H1 (cell line): ENCODE measurements at regions not wholly inside any gene's neighbourhood (a gene's known extent, or its start where the extent isn't known, plus 50 kb on each side); places are given as distances from the start of the nearest gene placed in this dataset.

Experiments
- CTCF ChIA-PET: fragments of 300-600 bp; sonication (Branson Sonifier 250); formaldehyde crosslinking; loops from one replicate; lab custom pipeline; 2021; ENCODE audit not compliant: partially characterized antibody; lab: Charles Lee
- POLR2A ChIA-PET: fragments of 300-600 bp; sonication (Branson Sonifier 250); formaldehyde crosslinking; loops from one replicate; lab custom pipeline; 2021; ENCODE audit warnings: inconsistent platforms; ENCODE audit not compliant: partially characterized antibody; lab: Charles Lee
- DNase-seq, 2 experiments: peaks; one replicate each; pipeline versions ENCODE4 v3.0.0 to v3.0.0-alpha.2; 2010 to 2022; ENCODE audit warnings: low spot score in 2 of 2, low read depth in 1 of 2, mixed read lengths in 1 of 2
- FAIRE-seq: peaks from 2 replicates; lab custom pipeline; 2011; peaks lifted over from hg19 to GRCh38; lab: Jason Lieb, UNC
- H2AFZ ChIP-seq: 2 replicates; pipeline ENCODE4 v1.8.1; 2012; ENCODE audit warnings: low read length, inconsistent platforms
- H2AK5ac ChIP-seq: 2 replicates; pipeline ENCODE4 v1.6.1; 2013; ENCODE audit warnings: low read depth, low read length
- H2BK120ac ChIP-seq: replicated peaks from 2 replicates; pipeline ENCODE3; 2013; ENCODE audit warnings: low read depth, low read length, inconsistent platforms
- H2BK12ac ChIP-seq: 2 replicates; pipeline ENCODE4 v1.6.1; 2013; ENCODE audit warnings: low read depth, low read length
- H2BK15ac ChIP-seq: 2 replicates; pipeline ENCODE4 v1.6.1; 2013; ENCODE audit warnings: low read length
- H2BK20ac ChIP-seq: 2 replicates; pipeline ENCODE4 v1.6.1; 2013; ENCODE audit warnings: low read length
- H2BK5ac ChIP-seq: 2 replicates; pipeline ENCODE4 v1.6.1; 2013; ENCODE audit warnings: low read depth, low read length
- H3K14ac ChIP-seq: 2 replicates; pipeline ENCODE4 v1.6.1; 2013; ENCODE audit warnings: inconsistent platforms; ENCODE audit not compliant: insufficient read length
- H3K18ac ChIP-seq: 2 replicates; pipeline ENCODE4 v1.6.1; 2013; ENCODE audit warnings: low read length; ENCODE audit errors: extremely low read depth
- H3K23ac ChIP-seq: 2 replicates; pipeline ENCODE4 v1.6.1; 2013; ENCODE audit warnings: inconsistent platforms; ENCODE audit not compliant: insufficient read length
- H3K23me2 ChIP-seq: 2 replicates; pipeline ENCODE4 v1.6.1; 2013; ENCODE audit warnings: low read depth, low read length
- H3K27ac ChIP-seq: 2 replicates; pipeline ENCODE4 v1.6.1; 2011; ENCODE audit warnings: low read depth, low read length, inconsistent platforms
- H3K27me3 ChIP-seq, 4 experiments: replicated peaks in 1 of 4; 1 replicate in 1 of 4; 2 replicates in 3 of 4; pipeline versions ENCODE4 v1.6.1 to v1.8.1; 2011 to 2013; ENCODE audit warnings: low read length in 3 of 4, mild to moderate bottlenecking in 3 of 4, inconsistent platforms in 2 of 4, mixed read lengths in 2 of 4, moderate library complexity in 1 of 4; ENCODE audit not compliant: control insufficient read depth in 3 of 4, insufficient read depth in 3 of 4; ENCODE audit errors: extremely low read depth in 1 of 4
- H3K36me3 ChIP-seq, 4 experiments: 2 replicates each; pipeline versions ENCODE4 v1.6.1 to v1.8.1; 2011 to 2013; ENCODE audit warnings: mild to moderate bottlenecking in 4 of 4, low read length in 3 of 4, moderate library complexity in 2 of 4, control low read depth in 1 of 4, inconsistent platforms in 1 of 4; ENCODE audit not compliant: insufficient read depth in 4 of 4, control insufficient read depth in 2 of 4
- H3K4ac ChIP-seq: replicated peaks from 2 replicates; pipeline ENCODE3; 2013; ENCODE audit warnings: low read length, low read depth, mixed read lengths, inconsistent platforms; ENCODE audit not compliant: insufficient read length
- H3K4me1 ChIP-seq, 4 experiments: replicated peaks in 1 of 4; 1 replicate in 1 of 4; 2 replicates in 3 of 4; pipeline versions ENCODE4 v1.6.1 to v1.8.1; 2011 to 2013; ENCODE audit warnings: low read length in 3 of 4, inconsistent platforms in 2 of 4, mixed read lengths in 1 of 4; ENCODE audit not compliant: insufficient read depth in 4 of 4, control insufficient read depth in 3 of 4
- H3K4me2 ChIP-seq, 2 experiments: 2 replicates each; pipeline versions ENCODE4 v1.6.1 to v1.8.1; 2011 to 2013; ENCODE audit warnings: low read depth in 2 of 2, low read length in 2 of 2, control low read depth in 1 of 2, inconsistent platforms in 1 of 2, mild to moderate bottlenecking in 1 of 2; ENCODE audit not compliant: insufficient read depth in 1 of 2
- H3K4me3 ChIP-seq, 4 experiments: fragments of 200-600, 300-600 bp in 1 of 4; sonication (generic), shearing (Covaris generic), sonication (Bioruptor Twin) in 1 of 4; 2 replicates each; pipeline versions ENCODE4 v1.5.1 to v1.8.1; 2011 to 2016; ENCODE audit warnings: low read length in 4 of 4, low read depth in 3 of 4, control low read depth in 2 of 4, inconsistent platforms in 2 of 4, mild to moderate bottlenecking in 2 of 4, mixed read lengths in 1 of 4, moderate library complexity in 1 of 4; ENCODE audit not compliant: insufficient read depth in 2 of 4; ENCODE audit errors: extremely low read depth in 1 of 4
- H3K56ac ChIP-seq: replicated peaks from 2 replicates; pipeline ENCODE3; 2013; ENCODE audit warnings: low read depth, mild to moderate bottlenecking, mixed read lengths, low read length, inconsistent platforms; ENCODE audit not compliant: insufficient read length
- H3K79me1 ChIP-seq: 2 replicates; pipeline ENCODE4 v1.6.1; 2013; ENCODE audit warnings: low read depth, low read length, control low read depth
- H3K79me2 ChIP-seq, 2 experiments: 2 replicates each; pipeline versions ENCODE4 v1.6.1 to v1.8.1; 2012 to 2013; ENCODE audit warnings: low read length in 2 of 2, mild to moderate bottlenecking in 2 of 2, inconsistent platforms in 1 of 2; ENCODE audit not compliant: insufficient read depth in 2 of 2, control insufficient read depth in 1 of 2
- H3K9ac ChIP-seq, 4 experiments: replicated peaks in 1 of 4; 1 replicate in 1 of 4; 2 replicates in 3 of 4; pipeline versions ENCODE4 v1.6.1 to v1.8.1; 2011 to 2013; ENCODE audit warnings: low read depth in 3 of 4, low read length in 3 of 4, control low read depth in 2 of 4, mild to moderate bottlenecking in 2 of 4, moderate library complexity in 2 of 4, inconsistent platforms in 1 of 4; ENCODE audit errors: extremely low read depth in 1 of 4
- H3K9me3 ChIP-seq, 2 experiments: 2 replicates each; pipeline versions ENCODE4 v1.6.1 to v1.8.1; 2012 to 2013; ENCODE audit warnings: mild to moderate bottlenecking in 2 of 2, moderate library complexity in 2 of 2, control low read depth in 1 of 2, inconsistent platforms in 1 of 2, low read depth in 1 of 2, low read length in 1 of 2, mixed read lengths in 1 of 2; ENCODE audit not compliant: insufficient read depth in 2 of 2
- H4K20me1 ChIP-seq, 2 experiments: replicated peaks in 1 of 2; 2 replicates each; pipeline versions ENCODE3 to v1.8.1; 2011 to 2013; ENCODE audit warnings: inconsistent platforms in 2 of 2, low read length in 2 of 2, mild to moderate bottlenecking in 1 of 2; ENCODE audit not compliant: insufficient read depth in 2 of 2, control insufficient read depth in 1 of 2
- H4K5ac ChIP-seq: 2 replicates; pipeline ENCODE4 v1.6.1; 2013; ENCODE audit warnings: low read length, low read depth, mixed read lengths, inconsistent platforms; ENCODE audit not compliant: insufficient read length
- H4K8ac ChIP-seq: 2 replicates; pipeline ENCODE4 v1.8.0; 2013; ENCODE audit warnings: mild to moderate bottlenecking, moderate library complexity, low read length, inconsistent platforms; ENCODE audit not compliant: insufficient read depth; ENCODE audit errors: extremely low read depth
- H4K91ac ChIP-seq: replicated peaks from 2 replicates; pipeline ENCODE3; 2013; ENCODE audit warnings: low read length, mixed read lengths, inconsistent platforms; ENCODE audit not compliant: insufficient read length
- CTBP2 ChIP-seq: IDR thresholded peaks from 2 replicates; pipeline ENCODE4 v1.7.0; 2011; ENCODE audit warnings: borderline replicate concordance, mild to moderate bottlenecking, moderate library complexity, mixed read lengths, low read length; ENCODE audit not compliant: insufficient read depth, insufficient read length
- EP300 ChIP-seq, 2 experiments: IDR thresholded peaks; 1 replicate in 1 of 2; 2 replicates in 1 of 2; pipeline ENCODE4 v1.6.1; 2011 to 2012; ENCODE audit warnings: low read depth in 2 of 2, low read length in 2 of 2, mild to moderate bottlenecking in 2 of 2, borderline replicate concordance in 1 of 2, inconsistent platforms in 1 of 2, moderate library complexity in 1 of 2
- whole genome bisulfite sequencing, 2 experiments: shearing (Covaris generic) in 1 of 2; methylation state at CpG; one replicate each; pipeline versions ENCODE4 v1.1.6 to v1.1.7; 2013 to 2015; ENCODE audit warnings: low lambda C conversion rate in 2 of 2, mixed read lengths in 2 of 2, inconsistent platforms in 1 of 2, low coverage in 1 of 2, missing lambda C conversion rate in 1 of 2; ENCODE audit not compliant: insufficient replicate concordance in 2 of 2, insufficient coverage in 1 of 2, insufficient read length in 1 of 2; ENCODE audit errors: extremely low coverage in 1 of 2, missing lambda C conversion rate in 1 of 2; 5-methylcytosine and 5-hydroxymethylcytosine counted together

DNA sequence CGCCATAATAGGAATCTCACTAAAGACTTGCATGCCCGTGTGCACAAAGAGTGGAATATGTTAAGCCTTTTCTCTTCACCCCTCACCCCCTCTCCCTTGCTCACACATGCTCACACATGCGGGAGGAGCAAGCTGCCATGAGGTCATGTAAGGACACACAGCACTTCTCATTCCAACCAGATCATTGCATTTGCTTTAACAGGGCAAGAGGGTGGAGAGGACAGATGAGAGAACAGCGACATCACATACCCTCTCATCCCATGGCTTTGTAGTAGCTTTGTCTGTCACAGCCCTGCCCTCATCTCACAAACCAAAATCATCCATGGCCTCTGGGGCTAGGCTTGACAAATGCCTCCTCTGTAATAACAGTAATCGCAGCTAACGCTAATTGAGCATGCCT, 145.6 kb upstream of the FRY start:
- Histone ChIP-seq H2BK120ac (no peak overlapping the region), H4K5ac (no peak overlapping the region), H2AFZ (no peak overlapping the region), H2BK12ac (no peak overlapping the region), H3K9ac (no peak overlapping the region), H3K23me2 (no peaks in the 10 kb centered on the region), H3K36me3 (no peaks in the 10 kb centered on the region), H3K56ac (no peak overlapping the region), H3K79me2 (no peaks in the 10 kb centered on the region), H3K23ac (no peak overlapping the region), H4K8ac (no peak overlapping the region), H3K18ac (no peak overlapping the region), H3K79me1 (no peaks in the 10 kb centered on the region), H2BK15ac (no peak overlapping the region), H2BK5ac (no peak overlapping the region), H3K4me1 (peaks cover 0 to 3% (median 0%) of the 10 kb centered on the region in 4 experiments; a peak in 1 of 7 replicates), H3K27ac (no peak overlapping the region), H3K4me2 (no peak overlapping the region), H3K4ac (no peak overlapping the region), H2AK5ac (no peak overlapping the region), H3K14ac (no peak overlapping the region), H3K27me3 (no peaks in the 10 kb centered on the region), H2BK20ac (no peak overlapping the region), H3K9me3 (no peaks in the 10 kb centered on the region), H4K91ac (no peak overlapping the region), H4K20me1 (no peaks in the 10 kb centered on the region), H3K4me3 (no peak overlapping the region)
- ChIA-PET CTCF (interaction anchor here (1.1 to 1.7 kb wide), 2 partner anchors 24 to 361 kb away, joined by 4 read pairs; no protein-coding TSS in a partner anchor), POLR2A (no interaction called here)
- DNase-seq (no peak), FAIRE-seq (peak; percentile 55)
- 83% methylated on average over 6 of the region's 6 CpGs; no CpG with 5 or more reads in 1 of the 2 experiments for WGBS, 2 experiments
- TF ChIP-seq CTBP2 = no peak
- TF ChIP-seq EP300 (IDR thresholded peaks at IDR 0.05; ENCODE audit: borderline replicate concordance in 1 of 2, low read depth in 2 of 2, low read length in 2 of 2) = peak in 1 of 2 experiments; percentile 39; a peak in 1 of 3 replicates
